Esophagus squamous epithelium (tissue), 5 donors: ENCODE measurements at regions not wholly inside any gene's neighbourhood (a gene's known extent, or its start where the extent isn't known, plus 50 kb on each side); places are given as distances from the start of the nearest gene placed in this dataset.

Experiments
- DNase-seq: peaks from one replicate; lab custom pipeline; 2025; lab: John Stamatoyannopoulos, UW
- H3K27ac ChIP-seq, 4 donors: fragments of 200-600 bp; sonication (generic); one replicate each; pipeline ENCODE4 v1.5.1; 2016 to 2019; ENCODE audit warnings: mild to moderate bottlenecking in 1 of 4
- H3K27me3 ChIP-seq, 4 donors: fragments of 200-600 bp; sonication (generic); 1 replicate in 3 of 4; 2 replicates in 1 of 4; pipeline versions ENCODE4 v1.5.1 to v1.6.0; 2017 to 2021; ENCODE audit warnings: antibody characterized with exemption in 1 of 4
- H3K36me3 ChIP-seq, 3 donors: fragments of 200-600 bp; sonication (generic); one replicate each; pipeline ENCODE4 v1.5.1; 2016 to 2019
- H3K4me1 ChIP-seq, 3 donors: fragments of 200-600 bp; sonication (generic); one replicate each; pipeline ENCODE4 v1.5.1; 2017 to 2019
- H3K4me3 ChIP-seq, 4 donors: fragments of 200-600 bp; sonication (generic); 1 replicate in 3 of 4; 2 replicates in 1 of 4; pipeline ENCODE4 v1.5.1; 2016 to 2019; ENCODE audit warnings: mild to moderate bottlenecking in 2 of 4, moderate library complexity in 1 of 4
- H3K9me3 ChIP-seq, 3 donors: fragments of 200-600 bp; sonication (generic); one replicate each; pipeline ENCODE4 v1.5.1; 2016 to 2019
- CTCF ChIP-seq, 6 experiments: fragments of 450-650 bp in 4 of 6; fragments of 200-600 bp in 2 of 6; sonication (generic) in 2 of 6; IDR thresholded peaks; one replicate each; pipeline ENCODE4 v1.5.1; 2016 to 2019; ENCODE audit warnings: antibody characterized with exemption in 6 of 6, mild to moderate bottlenecking in 4 of 6, moderate library complexity in 4 of 6
- POLR2A ChIP-seq, 4 donors: fragments of 450-650 bp; IDR thresholded peaks; one replicate each; pipeline ENCODE4 v1.6.1; 2017; ENCODE audit warnings: antibody characterized with exemption in 4 of 4, mild to moderate bottlenecking in 4 of 4, moderate library complexity in 3 of 4
- WGBS, 2 donors: methylation state at CpG; one replicate each; pipeline ENCODE4 v1.1.5; 2018; 5-methylcytosine and 5-hydroxymethylcytosine counted together
- intact Hi-C: fragments of 100-400 bp; cut with DNase I; formaldehyde crosslinking; loops from one replicate; pipeline ENCODE4 v1.15.0; 2022
- donor health status: DM: yes; HTN: yes; CAD: no.

- intact Hi-C loops: no loop called here
- H3K27ac ChIP-seq: no peak overlapping the region
- DNase-seq: no peak
- H3K9me3 ChIP-seq: peaks cover 0 to 24% (median 6%) of the 10 kb centered on the region in 3 donors
- TF ChIP-seq POLR2A (IDR thresholded peaks at IDR 0.05): no peak
- no peak for TF ChIP-seq CTCF (IDR thresholded peaks at IDR 0.05)
- 35 to 39% methylated on average over 3 of the region's 3 CpGs for WGBS, 2 donors
- no peak overlapping the region for H3K4me3 ChIP-seq
- H3K4me1 ChIP-seq: no peaks in the 10 kb centered on the region
- H3K27me3 ChIP-seq: no peaks in the 10 kb centered on the region
- no peaks in the 10 kb centered on the region for H3K36me3 ChIP-seq
These were observed 209.1 kb upstream of the CDYL start for GRCh38 chr6:4567141-4567540.

- 78 to 90% methylated on average over 11 to 13 of the region's 17 CpGs for WGBS, 2 donors
- Histone ChIP-seq H3K36me3 (no peaks in the 10 kb centered on the region), H3K27me3 (no peaks in the 10 kb centered on the region), H3K27ac (no peak overlapping the region), H3K4me3 (no peak overlapping the region), H3K4me1 (no peaks in the 10 kb centered on the region), H3K9me3 (peaks cover 0 to 9% (median 6%) of the 10 kb centered on the region in 3 donors)
- no peak for DNase-seq
- TF ChIP-seq CTCF (IDR thresholded peaks at IDR 0.05) (no peak), POLR2A (IDR thresholded peaks at IDR 0.05) (no peak)
- intact Hi-C loops: no loop called here
These were observed 210.6 kb upstream of the CDYL start for GRCh38 chr6:4565301-4566250.

GRCh38 chr6:4564801-4565271 lies 211.4 kb upstream of the CDYL start:
- no peaks in the 10 kb centered on the region for H3K4me1 ChIP-seq
- no peak for DNase-seq
- peaks cover 0 to 1% (median 0%) of the 10 kb centered on the region in 3 donors for H3K9me3 ChIP-seq
- no peak for TF ChIP-seq POLR2A (IDR thresholded peaks at IDR 0.05)
- TF ChIP-seq CTCF (IDR thresholded peaks at IDR 0.05): no peak
- H3K27me3 ChIP-seq: no peaks in the 10 kb centered on the region
- 54 to 61% methylated on average over 5 to 6 of the region's 6 CpGs for WGBS, 2 donors
- H3K4me3 ChIP-seq: no peak overlapping the region
- peak overlapping the region in 1 of 4 donors; percentile 13 for H3K27ac ChIP-seq
- intact Hi-C loops: no loop called here
- H3K36me3 ChIP-seq: no peaks in the 10 kb centered on the region

GRCh38 chr6:4563877-4564276 lies 212.3 kb upstream of the CDYL start:
- no peaks in the 10 kb centered on the region for H3K9me3 ChIP-seq

More at GRCh38 chr6:4563877-4564276, 212.3 kb upstream of the CDYL start:
- no peaks in the 10 kb centered on the region for H3K36me3 ChIP-seq
- intact Hi-C loops: no loop called here
- WGBS, 2 donors: 60 to 95% methylated on average over 3 to 4 of the region's 4 CpGs
- H3K4me3 ChIP-seq: no peak overlapping the region
- no peak overlapping the region for H3K27ac ChIP-seq
- no peaks in the 10 kb centered on the region for H3K4me1 ChIP-seq
- H3K27me3 ChIP-seq: no peaks in the 10 kb centered on the region
- TF ChIP-seq POLR2A (IDR thresholded peaks at IDR 0.05) (no peak), CTCF (IDR thresholded peaks at IDR 0.05) (no peak)
- no peak for DNase-seq
